Muscle of back (tissue), 3 donors: ENCODE measurements at regions not wholly inside any gene's neighbourhood (a gene's known extent, or its start where the extent isn't known, plus 50 kb on each side); places are given as distances from the start of the nearest gene placed in this dataset.

Experiments
- DNase-seq, 3 donors: peaks; one replicate each; pipeline versions ENCODE4 v3.0.0 to v3.0.0-alpha.2; 2013

- no peak for DNase-seq
Measured at GRCh38 chr14:97297100-97297499, 499.9 kb downstream of the VRK1 start.

GRCh38 chr14:97298331-97298730 lies 501.1 kb downstream of the VRK1 start:
- DNase-seq: no peak

GRCh38 chr14:97298736-97299135 lies 501.6 kb downstream of the VRK1 start:
- DNase-seq: no peak

- DNase-seq: peak in 1 of 3 donors; percentile 3
Measured at GRCh38 chr14:97299661-97300060, 502.5 kb downstream of the VRK1 start.

GRCh38 chr14:97301931-97302559 lies 504.9 kb downstream of the VRK1 start:
- no peak for DNase-seq

- DNase-seq: no peak
Measured at GRCh38 chr14:97306133-97306759, 509.1 kb downstream of the VRK1 start.

GRCh38 chr14:97306760-97307246 lies 509.6 kb downstream of the VRK1 start:
- DNase-seq: no peak

GRCh38 chr14:97311411-97311810 lies 514.2 kb downstream of the VRK1 start:
- no peak for DNase-seq

GRCh38 chr14:97312910-97313309 lies 515.7 kb downstream of the VRK1 start:
- no peak for DNase-seq

- DNase-seq: no peak
Measured at GRCh38 chr14:97315790-97316189, 518.6 kb downstream of the VRK1 start.

- no peak for DNase-seq
Measured at GRCh38 chr14:97318380-97318779, 521.2 kb downstream of the VRK1 start.

- no peak for DNase-seq
Measured at GRCh38 chr14:97319691-97320090, 522.5 kb downstream of the VRK1 start.

GRCh38 chr14:97328743-97329142 lies 531.6 kb downstream of the VRK1 start:
- DNase-seq: no peak

GRCh38 chr14:97329701-97330100 lies 532.5 kb downstream of the VRK1 start:
- DNase-seq: no peak

GRCh38 chr14:97331058-97331457 lies 533.9 kb downstream of the VRK1 start:
- DNase-seq: no peak

GRCh38 chr14:97331526-97331925 lies 534.3 kb downstream of the VRK1 start:
- DNase-seq: no peak

- no peak for DNase-seq
Measured at GRCh38 chr14:97336179-97336578, 539.0 kb downstream of the VRK1 start.

- no peak for DNase-seq
Measured at GRCh38 chr14:97336816-97337215, 539.6 kb downstream of the VRK1 start.

GRCh38 chr14:97337267-97337666 lies 540.1 kb downstream of the VRK1 start:
- no peak for DNase-seq

GRCh38 chr14:97337670-97338069 lies 540.5 kb downstream of the VRK1 start:
- DNase-seq: no peak

GRCh38 chr14:97344666-97345065 lies 547.5 kb downstream of the VRK1 start:
- no peak for DNase-seq

GRCh38 chr14:97346675-97347074 lies 549.5 kb downstream of the VRK1 start:
- no peak for DNase-seq

GRCh38 chr14:97349463-97349862 lies 552.3 kb downstream of the VRK1 start:
- no peak for DNase-seq

GRCh38 chr14:97349946-97350345 lies 552.8 kb downstream of the VRK1 start:
- DNase-seq: no peak
